ENCODE measurements at regions not wholly inside any gene's neighbourhood (a gene's known extent, or its start where the extent isn't known, plus 50 kb on each side); places are given as distances from the start of the nearest gene placed in this dataset.

DNA sequence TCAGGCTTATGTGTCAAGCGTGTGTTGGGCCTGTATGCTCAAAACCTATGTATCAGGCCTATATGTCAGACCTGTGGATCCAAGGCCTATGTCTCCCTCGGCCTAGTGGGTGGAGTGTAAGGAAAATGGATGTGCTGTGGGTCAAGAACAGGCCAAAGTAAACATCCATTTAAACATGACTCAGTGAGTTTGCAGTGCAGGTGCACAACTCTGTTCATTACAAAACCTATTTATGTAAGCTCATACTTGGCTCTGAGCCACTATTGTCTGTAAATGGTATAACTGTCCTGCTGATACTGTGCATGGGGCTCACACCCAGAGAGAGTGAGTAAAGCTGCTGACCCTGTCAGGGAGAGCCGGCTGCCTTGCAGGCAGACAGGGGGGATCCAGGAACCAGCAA is 249.7 kb upstream of the AVPR1A start:
- TF ChIP-seq POLR2AphosphoS5 (IDR thresholded peaks at IDR 0.05) (no peak), POLR2A (IDR thresholded peaks at IDR 0.05) (no peak), CTCF (IDR thresholded peaks at IDR 0.05) (no peak)
- 56% methylated on average over 3 of the region's 3 CpGs for WGBS
- Histone ChIP-seq H3K27me3 (replicated peaks; ENCODE audit: insufficient read depth) (no peaks in the 10 kb centered on the region), H3K4me1 (replicated peaks) (no peaks in the 10 kb centered on the region), H3K9me3 (no peaks in the 10 kb centered on the region), H3K27ac (no peak overlapping the region), H3K36me3 (no peaks in the 10 kb centered on the region), H3K4me3 (no peak overlapping the region)
- DNase-seq (ENCODE audit: low spot score) = no peak
- intact Hi-C loops (cut with DNase I) = no loop called here

GRCh38 chr12:63400318-63400717 is 249.3 kb upstream of the AVPR1A start:
- Histone ChIP-seq H3K4me3 (no peak overlapping the region), H3K9me3 (no peaks in the 10 kb centered on the region)

DNA sequence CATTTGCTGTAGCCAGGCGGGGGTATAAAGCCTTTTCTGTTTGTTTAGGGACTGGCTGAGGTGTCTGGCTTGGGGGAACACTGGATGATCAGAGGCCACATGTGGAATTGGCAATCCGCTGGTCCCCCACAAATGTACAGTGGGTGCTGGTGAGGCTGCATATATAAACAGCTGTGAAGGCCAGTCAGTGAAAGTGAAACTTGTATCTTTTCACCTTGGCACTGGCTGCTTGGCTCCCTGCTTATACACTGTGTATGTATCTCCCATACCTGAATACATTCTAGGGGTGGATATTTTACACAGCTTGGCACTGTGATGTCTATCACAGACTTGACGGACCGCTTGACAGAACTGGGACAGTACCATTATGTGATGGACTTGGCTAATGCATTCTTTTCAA is 246.8 kb upstream of the AVPR1A start:
- 95% methylated on average over 4 of the region's 4 CpGs for WGBS
- no peaks in the 10 kb centered on the region for H3K27me3 ChIP-seq (replicated peaks; ENCODE audit: insufficient read depth)
- intact Hi-C loops (cut with DNase I) = no loop called here

More at GRCh38 chr12:63400318-63400717, 249.3 kb upstream of the AVPR1A start:
- no peaks in the 10 kb centered on the region for H3K36me3 ChIP-seq
- intact Hi-C loops (cut with DNase I) = no loop called here
- no peak for TF ChIP-seq CTCF (IDR thresholded peaks at IDR 0.05)
- 85% methylated on average over 2 of the region's 2 CpGs for WGBS
- no peaks in the 10 kb centered on the region for H3K4me1 ChIP-seq (replicated peaks)
- H3K27ac ChIP-seq = no peak overlapping the region
- H3K27me3 ChIP-seq (replicated peaks; ENCODE audit: insufficient read depth) = no peaks in the 10 kb centered on the region
- no peak for DNase-seq (ENCODE audit: low spot score)

DNA sequence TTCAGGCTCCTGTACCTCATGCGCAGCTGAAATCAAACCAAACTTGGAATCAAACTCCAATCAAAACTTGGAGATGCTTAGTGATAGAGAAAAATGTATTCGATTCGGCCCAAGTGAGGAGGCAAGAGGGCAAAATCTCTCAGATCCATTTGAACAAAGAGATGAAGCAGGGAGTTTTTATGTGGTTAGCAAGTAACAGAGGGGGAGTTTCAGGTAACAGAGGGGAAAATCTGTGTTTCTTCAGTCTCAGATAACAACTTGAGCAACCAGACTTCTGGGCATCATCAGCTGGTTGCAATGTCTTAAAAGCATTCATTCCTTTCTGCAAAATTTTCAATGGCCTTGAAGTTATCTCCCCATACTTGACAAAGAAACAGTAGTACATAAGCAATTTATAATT is 245.1 kb upstream of the AVPR1A start:
- TF ChIP-seq CTCF (IDR thresholded peaks at IDR 0.05) (no peak), POLR2A (IDR thresholded peaks at IDR 0.05) (no peak)
- no peak overlapping the region for H3K27ac ChIP-seq
- H3K36me3 ChIP-seq = no peaks in the 10 kb centered on the region
- no peak overlapping the region for H3K4me3 ChIP-seq
- H3K9me3 ChIP-seq = no peaks in the 10 kb centered on the region
- intact Hi-C loops (cut with DNase I) = no loop called here
- no peaks in the 10 kb centered on the region for H3K27me3 ChIP-seq (replicated peaks; ENCODE audit: insufficient read depth)
- DNase-seq (ENCODE audit: low spot score) = no peak
- WGBS = 94% methylated on average over 3 of the region's 3 CpGs
- H3K4me1 ChIP-seq (replicated peaks) = no peaks in the 10 kb centered on the region

More for the DNA sequence above, 246.8 kb upstream of the AVPR1A start:
- H3K9me3 ChIP-seq = no peaks in the 10 kb centered on the region
- H3K4me3 ChIP-seq = no peak overlapping the region
- no peaks in the 10 kb centered on the region for H3K36me3 ChIP-seq
- H3K4me1 ChIP-seq (replicated peaks) = no peaks in the 10 kb centered on the region
- no peak for DNase-seq (ENCODE audit: low spot score)
- H3K27ac ChIP-seq = no peak overlapping the region
- TF ChIP-seq POLR2AphosphoS5 (IDR thresholded peaks at IDR 0.05) (no peak), POLR2A (IDR thresholded peaks at IDR 0.05) (no peak), CTCF (IDR thresholded peaks at IDR 0.05) (no peak)

GRCh38 chr12:63394983-63395382 is 244.0 kb upstream of the AVPR1A start:
- intact Hi-C loops (cut with DNase I) = no loop called here
- Histone ChIP-seq H3K27me3 (replicated peaks; ENCODE audit: insufficient read depth) (no peaks in the 10 kb centered on the region), H3K36me3 (no peaks in the 10 kb centered on the region), H3K27ac (no peak overlapping the region), H3K4me1 (replicated peaks) (no peaks in the 10 kb centered on the region), H3K4me3 (no peak overlapping the region), H3K9me3 (no peaks in the 10 kb centered on the region)
- DNase-seq (ENCODE audit: low spot score) = no peak
- TF ChIP-seq POLR2A (IDR thresholded peaks at IDR 0.05) = no peak
- TF ChIP-seq CTCF (IDR thresholded peaks at IDR 0.05) = no peak
- TF ChIP-seq POLR2AphosphoS5 (IDR thresholded peaks at IDR 0.05) = no peak
- WGBS = 52% methylated on average over 4 of the region's 4 CpGs

All from prostate gland (tissue), 2 donors.